HG03442 (cell line): ENCODE measurements at regions not wholly inside any gene's neighbourhood (a gene's known extent, or its start where the extent isn't known, plus 50 kb on each side); places are given as distances from the start of the nearest gene placed in this dataset.

Source experiments
- ATAC-seq: cut with Tn5 transposase; IDR thresholded peaks from one replicate; pipeline ENCODE4 v1.9.1; 2021; ENCODE audit warnings: mild to moderate bottlenecking, moderate library complexity; ENCODE audit not compliant: unreplicated experiment

- ATAC-seq: no peak
Observed at GRCh38 chr14:46306267-46306666, 345.3 kb downstream of the RPL10L start.

DNA sequence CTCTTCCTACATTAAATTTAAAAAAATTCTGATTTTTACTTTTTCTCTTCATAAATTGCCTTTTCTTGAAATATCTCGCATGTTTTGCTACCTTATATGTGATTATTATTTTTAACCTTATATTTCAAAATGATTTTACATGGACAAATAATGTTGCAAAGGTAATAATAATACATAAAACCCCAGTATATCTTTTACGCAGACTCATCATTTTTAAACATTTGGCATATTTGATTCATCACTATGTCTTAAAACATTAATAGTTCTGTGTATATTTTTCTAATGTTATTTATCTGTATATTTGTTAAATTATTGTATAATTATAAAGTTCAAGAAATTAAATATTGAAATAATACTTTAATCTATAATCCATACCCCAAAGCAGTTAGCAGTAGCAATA is 350.8 kb downstream of the RPL10L start:
- no peak for ATAC-seq

DNA sequence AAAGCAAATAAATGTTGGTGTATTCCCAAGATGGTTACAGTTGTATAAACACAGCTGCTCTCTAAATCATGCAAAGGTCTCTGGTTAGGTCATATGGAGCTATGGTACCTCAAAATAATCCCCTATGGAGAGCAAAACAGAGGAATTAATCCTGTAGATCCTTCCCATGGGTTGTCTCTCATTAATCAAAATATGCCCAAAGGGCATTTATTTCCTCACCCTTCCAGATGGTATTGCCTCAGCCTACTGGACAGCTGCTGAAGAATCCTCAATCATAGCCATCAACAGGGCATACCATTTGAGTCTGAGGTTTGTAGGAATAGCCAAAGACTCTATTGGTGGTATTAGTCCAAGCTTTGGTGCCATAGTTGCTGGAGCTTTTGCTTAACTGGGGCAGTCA is 360.9 kb downstream of the RPL10L start:
- no peak for ATAC-seq

GRCh38 chr14:46279776-46280175 is 371.8 kb downstream of the RPL10L start:
- ATAC-seq: peak; percentile 63

DNA sequence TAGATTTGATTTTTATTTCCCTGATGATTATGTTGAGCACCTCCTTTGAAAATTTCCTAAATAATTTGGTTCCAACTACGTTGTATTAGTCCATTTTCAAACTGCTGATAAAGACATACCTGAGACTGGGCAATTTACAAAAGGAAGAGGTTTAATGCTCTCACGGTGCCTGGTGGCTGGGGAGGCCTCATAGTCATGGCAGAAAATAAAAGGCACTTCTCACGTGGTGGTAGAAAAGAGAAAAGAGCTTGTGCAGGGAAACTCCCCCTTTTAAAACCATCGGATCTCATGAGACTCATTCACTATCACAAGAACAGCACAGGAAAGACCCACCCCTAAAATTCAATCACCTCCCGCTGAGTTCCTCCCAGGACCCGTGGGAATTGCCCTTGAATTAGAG is 372.3 kb downstream of the RPL10L start:
- ATAC-seq: peak; percentile 19

GRCh38 chr14:46259536-46259935 is 392.0 kb downstream of the RPL10L start:
- ATAC-seq: no peak

DNA sequence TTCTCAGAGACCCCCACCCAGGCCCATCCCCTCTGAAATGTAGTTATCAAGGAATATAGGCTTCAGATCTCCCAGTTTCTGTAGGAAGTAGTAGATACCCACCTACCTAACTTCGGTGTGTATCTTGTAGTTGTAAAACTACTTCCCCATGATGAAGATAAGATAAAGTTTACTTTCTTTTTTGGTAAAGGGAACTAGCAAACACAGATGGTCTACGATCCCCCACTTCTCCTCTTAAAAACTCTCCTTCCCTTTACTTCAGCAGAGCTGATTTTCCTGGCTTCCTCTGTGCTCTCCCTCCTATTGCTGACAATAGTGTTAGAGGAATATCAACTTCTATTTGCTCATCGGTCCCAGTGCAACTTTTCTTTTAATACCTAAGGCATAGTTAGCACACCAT is 395.2 kb downstream of the RPL10L start:
- ATAC-seq: no peak

GRCh38 chr14:46250113-46250703 is 401.4 kb downstream of the RPL10L start:
- no peak for ATAC-seq

DNA sequence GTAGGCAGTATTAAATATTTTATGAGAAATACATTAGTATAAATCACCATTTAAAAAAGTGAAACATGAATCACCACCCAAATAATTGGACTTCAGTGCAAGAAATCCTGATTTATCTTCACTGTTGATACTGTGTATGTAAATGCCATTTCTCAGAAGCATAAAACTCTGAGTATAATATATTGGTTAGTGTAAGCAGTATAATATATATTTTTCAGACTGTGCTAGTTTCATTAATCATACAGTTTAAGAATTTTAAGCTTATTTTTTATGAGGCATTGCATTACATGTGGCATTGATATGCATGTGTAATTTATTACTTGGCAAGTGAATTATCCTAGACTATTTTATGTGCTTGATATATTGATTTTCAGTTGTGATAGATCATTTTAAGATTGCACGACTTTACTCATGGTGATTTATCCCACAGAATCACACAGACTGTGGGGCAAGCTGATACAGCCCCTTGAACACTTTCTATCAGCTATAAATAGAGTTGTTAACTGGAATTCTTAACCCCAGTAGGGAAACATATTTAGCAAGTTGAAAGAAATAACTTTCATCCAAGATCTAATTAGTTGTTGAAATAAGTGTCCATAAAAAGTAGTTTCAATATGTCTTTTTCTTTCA is 403.5 kb downstream of the RPL10L start:
- no peak for ATAC-seq

DNA sequence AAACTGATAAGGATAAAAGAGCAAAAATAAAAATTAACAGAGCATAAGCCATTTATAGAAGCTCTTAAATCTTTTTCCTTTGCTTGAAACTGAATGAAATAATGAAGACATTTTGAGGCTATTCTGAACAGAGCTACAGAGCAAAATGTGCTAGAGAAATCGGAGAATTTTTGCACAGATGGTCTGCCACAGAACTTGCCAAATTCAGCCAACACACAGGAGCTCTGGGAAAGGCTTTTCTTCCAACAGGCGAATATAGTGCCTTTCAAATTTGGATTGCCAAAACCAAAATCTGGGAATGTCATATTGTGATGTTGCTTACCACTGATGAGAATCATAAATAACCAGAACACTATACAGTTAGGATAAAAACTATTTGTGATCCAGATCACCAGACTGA is 406.3 kb downstream of the RPL10L start:
- no peak for ATAC-seq

DNA sequence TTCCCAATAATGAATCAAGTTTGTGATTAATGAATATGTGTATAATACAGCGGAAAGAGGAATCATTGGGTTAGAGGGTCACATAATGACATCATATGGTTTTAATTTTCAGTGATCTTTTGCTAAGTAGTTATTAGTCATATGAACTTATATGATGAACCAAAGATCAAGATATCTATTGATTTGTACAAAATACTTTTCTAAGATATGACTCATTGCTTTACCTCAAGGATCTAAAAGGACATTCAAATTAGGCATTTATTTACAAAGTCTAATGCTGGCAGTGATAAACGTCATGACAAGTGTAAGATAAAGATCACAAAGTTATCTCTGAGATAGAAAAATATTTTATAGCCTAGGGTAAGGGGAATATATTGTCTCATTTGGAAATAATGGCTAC is 417.8 kb downstream of the RPL10L start:
- no peak for ATAC-seq

GRCh38 chr14:46230540-46230939 is 421.0 kb downstream of the RPL10L start:
- ATAC-seq: no peak

DNA sequence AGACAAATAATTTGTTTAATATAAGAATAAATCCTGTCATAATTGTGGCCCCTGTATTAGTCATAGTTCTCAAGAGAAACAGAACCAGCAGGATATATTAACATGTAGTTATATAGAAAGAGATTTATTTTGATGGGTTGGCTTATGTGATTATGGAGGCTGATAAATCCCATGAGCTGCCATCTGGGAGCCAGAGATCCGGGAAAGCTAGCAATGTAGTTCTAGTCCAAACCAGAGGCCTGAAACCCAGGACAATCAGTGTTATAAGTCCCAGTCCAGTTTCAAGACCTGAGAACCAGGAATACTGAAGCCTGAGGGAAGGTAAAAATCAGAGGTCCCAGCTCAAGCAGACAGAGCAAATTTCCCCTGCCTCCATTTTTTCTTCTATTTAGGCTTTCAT is 435.8 kb downstream of the RPL10L start:
- ATAC-seq: no peak

- no peak for ATAC-seq
Observed at GRCh38 chr14:46198676-46199075, 452.9 kb downstream of the RPL10L start.

DNA sequence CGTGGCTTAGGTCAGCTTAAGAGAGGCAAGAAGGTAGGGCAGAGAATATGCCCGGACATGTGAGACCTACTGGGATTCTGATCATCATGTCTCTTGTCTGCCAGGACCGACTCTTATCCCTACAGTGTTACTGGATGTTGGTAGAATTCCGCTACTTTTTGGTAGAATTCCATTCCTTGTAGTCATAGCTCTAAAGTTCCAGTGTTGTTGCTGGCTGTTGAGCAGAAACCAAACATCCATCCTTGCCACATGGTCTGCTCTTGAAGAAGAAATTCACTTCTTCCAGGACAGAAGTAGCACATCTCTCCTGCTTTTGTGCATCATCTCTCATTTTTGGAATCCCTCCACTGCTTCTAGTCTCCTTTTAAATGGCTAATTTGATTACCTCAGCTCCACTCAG is 453.7 kb downstream of the RPL10L start:
- no peak for ATAC-seq
